Right atrium auricular region (tissue), 2 donors: ENCODE measurements at regions not wholly inside any gene's neighbourhood (a gene's known extent, or its start where the extent isn't known, plus 50 kb on each side); places are given as distances from the start of the nearest gene placed in this dataset.

ENCODE experiments used
- DNase-seq: peaks from one replicate; pipeline ENCODE4 v3.0.0-alpha.2; 2019; ENCODE audit warnings: low spot score
- H3K27ac ChIP-seq, 2 donors: fragments of 200-600 bp; sonication (generic); 1 replicate in 1 of 2; 2 replicates in 1 of 2; pipeline ENCODE4 v1.5.1; 2016 to 2019
- H3K27me3 ChIP-seq, 2 donors: fragments of 200-600 bp; sonication (generic); one replicate each; pipeline versions ENCODE4 v1.5.1 to v1.6.0; 2017 to 2019
- H3K36me3 ChIP-seq: fragments of 200-600 bp; sonication (generic); one replicate; pipeline ENCODE4 v1.5.1; 2016
- H3K4me1 ChIP-seq, 2 donors: fragments of 200-600 bp; sonication (generic); one replicate each; pipeline versions ENCODE4 v1.5.1 to v1.6.0; 2017 to 2019
- H3K4me3 ChIP-seq, 2 donors: fragments of 200-600 bp; sonication (generic); 1 replicate in 1 of 2; 2 replicates in 1 of 2; pipeline ENCODE4 v1.5.1; 2017 to 2019; ENCODE audit warnings: mild to moderate bottlenecking in 1 of 2, moderate library complexity in 1 of 2
- H3K9me3 ChIP-seq, 2 donors: fragments of 200-600 bp; sonication (generic); one replicate each; pipeline ENCODE4 v1.5.1; 2019
- TF ChIP-seq, protein P1 (sequence below), 2 donors: fragments of 200-600 bp; sonication (generic); IDR thresholded peaks; one replicate each; pipeline ENCODE4 v1.5.1; 2019; ENCODE audit warnings: antibody characterized with exemption in 2 of 2

GRCh38 chr15:31788104-31788503 is 242.2 kb upstream of the CHRNA7 start:
- no peaks in the 10 kb centered on the region for H3K4me1 ChIP-seq
- no peak overlapping the region for H3K27ac ChIP-seq
- H3K27me3 ChIP-seq = no peaks in the 10 kb centered on the region
- no peak overlapping the region for H3K4me3 ChIP-seq
- no peak for DNase-seq
- no peaks in the 10 kb centered on the region for H3K36me3 ChIP-seq
- H3K9me3 ChIP-seq = no peaks in the 10 kb centered on the region
- TF ChIP-seq, protein P1, sequence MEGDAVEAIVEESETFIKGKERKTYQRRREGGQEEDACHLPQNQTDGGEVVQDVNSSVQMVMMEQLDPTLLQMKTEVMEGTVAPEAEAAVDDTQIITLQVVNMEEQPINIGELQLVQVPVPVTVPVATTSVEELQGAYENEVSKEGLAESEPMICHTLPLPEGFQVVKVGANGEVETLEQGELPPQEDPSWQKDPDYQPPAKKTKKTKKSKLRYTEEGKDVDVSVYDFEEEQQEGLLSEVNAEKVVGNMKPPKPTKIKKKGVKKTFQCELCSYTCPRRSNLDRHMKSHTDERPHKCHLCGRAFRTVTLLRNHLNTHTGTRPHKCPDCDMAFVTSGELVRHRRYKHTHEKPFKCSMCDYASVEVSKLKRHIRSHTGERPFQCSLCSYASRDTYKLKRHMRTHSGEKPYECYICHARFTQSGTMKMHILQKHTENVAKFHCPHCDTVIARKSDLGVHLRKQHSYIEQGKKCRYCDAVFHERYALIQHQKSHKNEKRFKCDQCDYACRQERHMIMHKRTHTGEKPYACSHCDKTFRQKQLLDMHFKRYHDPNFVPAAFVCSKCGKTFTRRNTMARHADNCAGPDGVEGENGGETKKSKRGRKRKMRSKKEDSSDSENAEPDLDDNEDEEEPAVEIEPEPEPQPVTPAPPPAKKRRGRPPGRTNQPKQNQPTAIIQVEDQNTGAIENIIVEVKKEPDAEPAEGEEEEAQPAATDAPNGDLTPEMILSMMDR (IDR thresholded peaks at IDR 0.05) = no peak

GRCh38 chr15:31792611-31793199 is 237.6 kb upstream of the CHRNA7 start:
- TF ChIP-seq, protein P1 (IDR thresholded peaks at IDR 0.05) = no peak
- no peaks in the 10 kb centered on the region for H3K27me3 ChIP-seq
- H3K9me3 ChIP-seq = no peaks in the 10 kb centered on the region
- no peak overlapping the region for H3K4me3 ChIP-seq
- no peak for DNase-seq
- no peaks in the 10 kb centered on the region for H3K36me3 ChIP-seq
- no peak overlapping the region for H3K27ac ChIP-seq
- H3K4me1 ChIP-seq = no peaks in the 10 kb centered on the region

DNA sequence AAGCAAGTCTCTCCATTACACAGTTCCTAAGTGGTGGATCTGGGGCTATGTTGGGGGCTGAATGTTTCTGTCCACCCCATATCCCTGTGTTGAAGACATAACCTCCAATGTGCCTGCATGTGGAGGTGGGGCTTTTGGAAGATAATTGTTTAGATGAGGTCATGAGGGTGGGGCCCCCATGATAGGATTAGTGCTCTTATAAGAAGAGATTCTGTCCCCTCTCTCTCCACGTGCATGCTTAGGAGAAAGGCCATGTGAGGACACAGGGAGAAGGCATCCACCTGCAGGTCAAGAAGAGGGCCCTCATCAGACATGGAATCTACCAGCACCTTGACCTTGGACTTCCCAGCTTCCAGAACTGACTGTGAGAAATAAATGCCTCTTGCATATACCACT is 231.0 kb upstream of the CHRNA7 start:
- peaks cover 0 to 13% of the 10 kb centered on the region in 2 donors for H3K4me1 ChIP-seq
- no peaks in the 10 kb centered on the region for H3K27me3 ChIP-seq
- H3K36me3 ChIP-seq = no peaks in the 10 kb centered on the region
- H3K4me3 ChIP-seq = no peak overlapping the region
- TF ChIP-seq, protein P1 (IDR thresholded peaks at IDR 0.05) = no peak
- H3K9me3 ChIP-seq = no peaks in the 10 kb centered on the region
- no peak for DNase-seq
- H3K27ac ChIP-seq = peak overlapping the region; percentile 55 to 76

- H3K4me1 ChIP-seq = peaks cover 0 to 13% of the 10 kb centered on the region in 2 donors
- no peaks in the 10 kb centered on the region for H3K9me3 ChIP-seq
- H3K36me3 ChIP-seq = no peaks in the 10 kb centered on the region
- no peak overlapping the region for H3K4me3 ChIP-seq
- DNase-seq = no peak
- H3K27ac ChIP-seq = peak overlapping the region; percentile 60 to 76
- TF ChIP-seq, protein P1 (IDR thresholded peaks at IDR 0.05) = no peak
- no peaks in the 10 kb centered on the region for H3K27me3 ChIP-seq
Measured at GRCh38 chr15:31799715-31800321, 230.5 kb upstream of the CHRNA7 start.

DNA sequence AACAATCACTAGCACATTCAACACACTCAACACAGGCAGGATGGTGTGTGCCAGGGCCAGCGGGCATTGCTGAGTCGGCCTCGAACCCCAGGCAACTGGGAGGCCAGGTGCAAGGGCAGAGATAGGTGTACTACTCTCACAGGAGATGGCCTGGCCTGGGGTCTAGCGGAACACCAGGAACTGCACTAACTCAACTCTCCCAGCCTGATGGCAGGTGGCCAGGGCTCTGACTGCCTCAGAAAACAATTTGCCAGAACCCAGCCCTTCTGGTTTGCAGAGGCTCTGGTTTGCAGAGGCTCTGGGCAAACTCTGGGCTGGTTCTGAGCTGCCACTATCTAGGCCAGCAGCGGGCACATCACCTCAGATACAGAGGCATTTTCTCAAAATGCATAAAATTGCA is 229.2 kb upstream of the CHRNA7 start:
- no peaks in the 10 kb centered on the region for H3K36me3 ChIP-seq
- DNase-seq = peak; percentile 63
- H3K4me3 ChIP-seq = no peak overlapping the region
- TF ChIP-seq, protein P1 (IDR thresholded peaks at IDR 0.05) = no peak
- H3K9me3 ChIP-seq = no peaks in the 10 kb centered on the region
- H3K27ac ChIP-seq = peak overlapping the region in 1 of 2 donors; percentile 16
- H3K4me1 ChIP-seq = peaks cover 0 to 13% of the 10 kb centered on the region in 2 donors
- H3K27me3 ChIP-seq = no peaks in the 10 kb centered on the region

DNA sequence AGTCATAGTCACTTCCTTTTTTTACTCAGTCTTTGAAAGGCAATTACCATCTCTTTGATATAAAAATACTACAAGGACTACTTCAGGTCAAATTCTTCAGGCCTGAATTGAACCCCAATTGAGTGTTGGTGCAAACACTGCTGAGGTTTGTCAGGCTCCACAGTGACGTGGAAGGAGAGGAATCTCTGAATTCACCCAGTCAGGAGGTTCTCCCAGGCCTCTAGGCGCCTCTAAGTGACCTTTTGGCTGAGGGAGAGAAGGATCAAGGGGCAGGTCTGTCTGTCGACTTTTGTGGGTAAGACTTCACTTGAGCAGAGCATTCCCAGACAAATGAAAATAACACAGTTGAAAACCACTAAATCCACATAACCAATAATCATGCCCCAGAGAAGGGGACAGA is 227.6 kb upstream of the CHRNA7 start:
- Histone ChIP-seq H3K36me3 (no peaks in the 10 kb centered on the region), H3K27me3 (no peaks in the 10 kb centered on the region), H3K9me3 (no peaks in the 10 kb centered on the region), H3K27ac (no peak overlapping the region), H3K4me3 (no peak overlapping the region), H3K4me1 (peaks cover 0 to 13% of the 10 kb centered on the region in 2 donors)
- no peak for DNase-seq
- TF ChIP-seq, protein P1 (IDR thresholded peaks at IDR 0.05) = no peak
